Thymus (tissue), 11 donors: ENCODE measurements at regions not wholly inside any gene's neighbourhood (a gene's known extent, or its start where the extent isn't known, plus 50 kb on each side); places are given as distances from the start of the nearest gene placed in this dataset.

Experiments
- DNase-seq, 9 donors: peaks; one replicate each; pipeline ENCODE4 v3.0.0-alpha.2; 2013; ENCODE audit warnings: low spot score in 9 of 9, low read depth in 6 of 9, missing footprints in 1 of 9
- H3K27ac ChIP-seq, 2 donors: one replicate each; pipeline ENCODE4 v1.5.1; 2013; ENCODE audit warnings: control low read depth in 1 of 2, low read depth in 1 of 2, low read length in 1 of 2, mild to moderate bottlenecking in 1 of 2, moderate library complexity in 1 of 2
- H3K27me3 ChIP-seq, 2 donors: one replicate each; pipeline ENCODE4 v1.5.1; 2013; ENCODE audit warnings: low read length in 1 of 2; ENCODE audit not compliant: control insufficient read depth in 2 of 2, insufficient read depth in 1 of 2
- H3K36me3 ChIP-seq, 2 donors: one replicate each; pipeline ENCODE4 v1.5.1; 2013; ENCODE audit warnings: low read length in 1 of 2, mild to moderate bottlenecking in 1 of 2, moderate library complexity in 1 of 2; ENCODE audit not compliant: control insufficient read depth in 2 of 2, insufficient read depth in 2 of 2
- H3K4me1 ChIP-seq, 2 donors: one replicate each; pipeline ENCODE4 v1.5.1; 2013; ENCODE audit warnings: low read length in 2 of 2; ENCODE audit not compliant: control insufficient read depth in 2 of 2, insufficient read depth in 2 of 2
- H3K4me3 ChIP-seq, 2 donors: one replicate each; pipeline ENCODE4 v1.5.1; 2013; ENCODE audit warnings: low read length in 2 of 2, control low read depth in 1 of 2, mild to moderate bottlenecking in 1 of 2
- H3K9me3 ChIP-seq, 2 donors: one replicate each; pipeline ENCODE4 v1.5.1; 2013; ENCODE audit warnings: low read length in 1 of 2, mild to moderate bottlenecking in 1 of 2; ENCODE audit not compliant: control insufficient read depth in 2 of 2, insufficient read depth in 1 of 2
- WGBS: extraction: QIAGEN DNeasy Blood & Tissue Kit; methylation state at CpG from one replicate; pipeline ENCODE4 v1.1.7; 2013; 5-methylcytosine and 5-hydroxymethylcytosine counted together
- donor health status: healthy.

GRCh38 chr5:136722581-136722980 lies 357.2 kb upstream of the TRPC7 start:
- 90% methylated on average over 1 of the region's 1 CpG for WGBS
- Histone ChIP-seq H3K4me1 (no peaks in the 10 kb centered on the region), H3K27ac (no peak overlapping the region), H3K9me3 (no peaks in the 10 kb centered on the region), H3K27me3 (no peaks in the 10 kb centered on the region), H3K36me3 (no peaks in the 10 kb centered on the region), H3K4me3 (no peak overlapping the region)
- no peak for DNase-seq

GRCh38 chr5:136722086-136722485 lies 356.7 kb upstream of the TRPC7 start:
- H3K27me3 ChIP-seq, result no peaks in the 10 kb centered on the region
- H3K4me1 ChIP-seq, result no peaks in the 10 kb centered on the region
- DNase-seq, result no peak
- H3K36me3 ChIP-seq, result no peaks in the 10 kb centered on the region
- H3K9me3 ChIP-seq, result no peaks in the 10 kb centered on the region
- 82% methylated on average over 4 of the region's 4 CpGs for WGBS
- no peak overlapping the region for H3K4me3 ChIP-seq
- H3K27ac ChIP-seq, result no peak overlapping the region

GRCh38 chr5:136720674-136721073 lies 355.3 kb upstream of the TRPC7 start:
- no peak overlapping the region for H3K4me3 ChIP-seq

GRCh38 chr5:136717917-136718316 lies 352.6 kb upstream of the TRPC7 start:
- H3K4me1 ChIP-seq, result no peaks in the 10 kb centered on the region
- no peaks in the 10 kb centered on the region for H3K36me3 ChIP-seq
- no peak overlapping the region for H3K27ac ChIP-seq
- no peaks in the 10 kb centered on the region for H3K9me3 ChIP-seq
- no peak for DNase-seq
- H3K4me3 ChIP-seq, result no peak overlapping the region
- no peaks in the 10 kb centered on the region for H3K27me3 ChIP-seq

More at GRCh38 chr5:136720674-136721073, 355.3 kb upstream of the TRPC7 start:
- DNase-seq, result no peak
- Histone ChIP-seq H3K4me1 (no peaks in the 10 kb centered on the region), H3K27ac (no peak overlapping the region), H3K27me3 (no peaks in the 10 kb centered on the region), H3K9me3 (no peaks in the 10 kb centered on the region), H3K36me3 (no peaks in the 10 kb centered on the region)
- 60% methylated on average over 2 of the region's 2 CpGs for WGBS

- Histone ChIP-seq H3K4me3 (no peak overlapping the region), H3K4me1 (no peaks in the 10 kb centered on the region), H3K27me3 (no peaks in the 10 kb centered on the region), H3K36me3 (no peaks in the 10 kb centered on the region), H3K9me3 (no peaks in the 10 kb centered on the region), H3K27ac (no peak overlapping the region)
- WGBS, result 92% methylated on average over 1 of the region's 1 CpG
- no peak for DNase-seq
Observed at GRCh38 chr5:136714286-136714685, 348.9 kb upstream of the TRPC7 start.

GRCh38 chr5:136712628-136713027 lies 347.3 kb upstream of the TRPC7 start:
- no peak overlapping the region for H3K4me3 ChIP-seq
- H3K27me3 ChIP-seq, result no peaks in the 10 kb centered on the region
- no peaks in the 10 kb centered on the region for H3K4me1 ChIP-seq
- H3K36me3 ChIP-seq, result no peaks in the 10 kb centered on the region
- no peak overlapping the region for H3K27ac ChIP-seq
- no peak for DNase-seq
- no peaks in the 10 kb centered on the region for H3K9me3 ChIP-seq

- WGBS, result 97% methylated on average over 3 of the region's 3 CpGs
- H3K4me1 ChIP-seq, result no peaks in the 10 kb centered on the region
- H3K27ac ChIP-seq, result no peak overlapping the region
- H3K9me3 ChIP-seq, result no peaks in the 10 kb centered on the region
- DNase-seq, result no peak
- H3K27me3 ChIP-seq, result no peaks in the 10 kb centered on the region
- H3K4me3 ChIP-seq, result no peak overlapping the region
- no peaks in the 10 kb centered on the region for H3K36me3 ChIP-seq
Observed at GRCh38 chr5:136710834-136711233, 345.5 kb upstream of the TRPC7 start.

- Histone ChIP-seq H3K9me3 (no peaks in the 10 kb centered on the region), H3K27ac (no peak overlapping the region), H3K4me1 (no peaks in the 10 kb centered on the region), H3K36me3 (no peaks in the 10 kb centered on the region), H3K27me3 (no peaks in the 10 kb centered on the region), H3K4me3 (no peak overlapping the region)
- 100% methylated on average over 1 of the region's 1 CpG for WGBS
- no peak for DNase-seq
Observed at GRCh38 chr5:136703706-136704105, 338.4 kb upstream of the TRPC7 start.

- Histone ChIP-seq H3K9me3 (no peaks in the 10 kb centered on the region), H3K36me3 (no peaks in the 10 kb centered on the region), H3K27ac (no peak overlapping the region), H3K27me3 (no peaks in the 10 kb centered on the region), H3K4me1 (no peaks in the 10 kb centered on the region), H3K4me3 (no peak overlapping the region)
- WGBS, result 98% methylated on average over 2 of the region's 2 CpGs
- no peak for DNase-seq
Observed at GRCh38 chr5:136703036-136703435, 337.7 kb upstream of the TRPC7 start.

- Histone ChIP-seq H3K36me3 (no peaks in the 10 kb centered on the region), H3K9me3 (no peaks in the 10 kb centered on the region), H3K27ac (no peak overlapping the region), H3K27me3 (no peaks in the 10 kb centered on the region), H3K4me3 (no peak overlapping the region), H3K4me1 (no peaks in the 10 kb centered on the region)
- no peak for DNase-seq
- 95% methylated on average over 1 of the region's 1 CpG for WGBS
Observed at GRCh38 chr5:136701191-136701590, 335.8 kb upstream of the TRPC7 start.
